Transverse colon (tissue), 3 donors: ENCODE measurements at regions not wholly inside any gene's neighbourhood (a gene's known extent, or its start where the extent isn't known, plus 50 kb on each side); places are given as distances from the start of the nearest gene placed in this dataset.

ENCODE experiments used
- EP300 ChIP-seq: sonication (generic); formaldehyde crosslinking; IDR thresholded peaks from one replicate; pipeline ENCODE4 v1.6.1; 2017; ENCODE audit warnings: antibody characterized with exemption, low read depth
- TF ChIP-seq, protein P1 (sequence below), 5 experiments: fragments of 200-600 bp in 3 of 5; fragments of 450-650 bp in 2 of 5; sonication (generic) in 3 of 5; IDR thresholded peaks; 1 replicate in 2 of 5; 2 replicates in 3 of 5; pipeline ENCODE4 v1.5.1; 2016 to 2017; ENCODE audit warnings: antibody characterized with exemption in 5 of 5, inconsistent platforms in 3 of 5, mild to moderate bottlenecking in 2 of 5, moderate library complexity in 1 of 5

DNA sequence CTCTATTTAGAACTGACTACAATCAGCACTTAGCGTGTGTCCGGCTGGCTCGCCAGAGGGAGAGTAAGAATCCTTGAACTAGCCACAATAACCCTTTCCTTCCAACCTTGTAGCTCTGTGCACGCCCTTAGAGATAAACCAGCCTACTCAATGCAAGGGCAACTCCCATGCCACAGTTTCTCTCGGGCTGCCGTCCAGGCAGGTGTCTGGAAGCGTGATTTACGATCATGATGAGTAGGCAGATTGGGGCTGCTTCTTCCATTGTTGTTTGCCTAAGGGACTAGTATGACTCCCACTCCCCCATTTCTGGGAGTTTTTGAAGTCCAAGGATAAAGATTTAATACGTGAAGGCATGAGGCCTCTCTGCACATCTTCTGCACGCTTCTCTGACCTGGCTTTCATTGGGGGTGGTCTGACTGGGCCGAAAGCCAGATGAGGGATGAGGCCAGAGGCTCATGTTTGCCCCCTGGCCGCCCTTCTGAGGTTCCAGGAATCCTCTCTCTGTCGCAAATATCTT is 134.0 kb upstream of the MYO10 start:
- TF ChIP-seq, protein P1, sequence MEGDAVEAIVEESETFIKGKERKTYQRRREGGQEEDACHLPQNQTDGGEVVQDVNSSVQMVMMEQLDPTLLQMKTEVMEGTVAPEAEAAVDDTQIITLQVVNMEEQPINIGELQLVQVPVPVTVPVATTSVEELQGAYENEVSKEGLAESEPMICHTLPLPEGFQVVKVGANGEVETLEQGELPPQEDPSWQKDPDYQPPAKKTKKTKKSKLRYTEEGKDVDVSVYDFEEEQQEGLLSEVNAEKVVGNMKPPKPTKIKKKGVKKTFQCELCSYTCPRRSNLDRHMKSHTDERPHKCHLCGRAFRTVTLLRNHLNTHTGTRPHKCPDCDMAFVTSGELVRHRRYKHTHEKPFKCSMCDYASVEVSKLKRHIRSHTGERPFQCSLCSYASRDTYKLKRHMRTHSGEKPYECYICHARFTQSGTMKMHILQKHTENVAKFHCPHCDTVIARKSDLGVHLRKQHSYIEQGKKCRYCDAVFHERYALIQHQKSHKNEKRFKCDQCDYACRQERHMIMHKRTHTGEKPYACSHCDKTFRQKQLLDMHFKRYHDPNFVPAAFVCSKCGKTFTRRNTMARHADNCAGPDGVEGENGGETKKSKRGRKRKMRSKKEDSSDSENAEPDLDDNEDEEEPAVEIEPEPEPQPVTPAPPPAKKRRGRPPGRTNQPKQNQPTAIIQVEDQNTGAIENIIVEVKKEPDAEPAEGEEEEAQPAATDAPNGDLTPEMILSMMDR (IDR thresholded peaks at IDR 0.05) = no peak
- TF ChIP-seq EP300 = no peak
